Endothelial cell of umbilical vein (primary cell): ENCODE measurements at regions not wholly inside any gene's neighbourhood (a gene's known extent, or its start where the extent isn't known, plus 50 kb on each side); places are given as distances from the start of the nearest gene placed in this dataset.

Experiments
- BruUV-seq: library from RNA; stranded (reverse); fragments of 400-500 nt; replicated peaks from 2 replicates; lab custom pipeline; 2021; lab: Mats Ljungman, UMichigan
- CTCF ChIA-PET: fragments of 300-600, 350-600 bp; sonication (Branson Sonifier 250); formaldehyde crosslinking; loops from one replicate; lab custom pipeline; 2021; ENCODE audit warnings: antibody characterized with exemption, inconsistent platforms; lab: Charles Lee
- POLR2A ChIA-PET: fragments of 300-600, 350-600 bp; sonication (Branson Sonifier 250); formaldehyde crosslinking; loops from one replicate; lab custom pipeline; 2021; ENCODE audit warnings: antibody characterized with exemption, inconsistent platforms; lab: Charles Lee
- DNase-seq: peaks from one replicate; pipeline ENCODE4 v3.0.0-alpha.2; 2011; ENCODE audit warnings: low read depth, low spot score
- FAIRE-seq: peaks from 2 replicates; lab custom pipeline; 2011; peaks lifted over from hg19 to GRCh38; lab: Jason Lieb, UNC
- H2AFZ ChIP-seq: 2 replicates; pipeline ENCODE4 v1.6.0; 2012; ENCODE audit warnings: low read depth, low read length, control low read depth, inconsistent platforms
- H3K27ac ChIP-seq: 2 replicates; pipeline ENCODE4 v1.5.1; 2011; ENCODE audit warnings: low read depth, mild to moderate bottlenecking, control low read depth, low read length, moderate library complexity; ENCODE audit not compliant: insufficient read depth
- H3K27me3 ChIP-seq, 2 experiments: 2 replicates each; pipeline versions ENCODE4 v1.6.0 to v1.6.1; 2011; ENCODE audit warnings: low read length in 2 of 2, mixed read lengths in 1 of 2; ENCODE audit not compliant: control insufficient read depth in 2 of 2, insufficient read depth in 2 of 2
- H3K36me3 ChIP-seq, 2 experiments: 2 replicates in 1 of 2; 3 replicates in 1 of 2; pipeline ENCODE4 v1.5.1; 2011; ENCODE audit warnings: low read length in 2 of 2, mild to moderate bottlenecking in 1 of 2, moderate library complexity in 1 of 2; ENCODE audit not compliant: control insufficient read depth in 2 of 2, insufficient read depth in 2 of 2; ENCODE audit errors: extremely low read depth in 1 of 2
- H3K4me1 ChIP-seq: 3 replicates; pipeline ENCODE4 v1.5.1; 2011; ENCODE audit warnings: mild to moderate bottlenecking, low read length; ENCODE audit not compliant: control insufficient read depth, insufficient read depth; ENCODE audit errors: extremely low read depth
- H3K4me2 ChIP-seq: 2 replicates; pipeline ENCODE4 v1.6.1; 2011; ENCODE audit warnings: low read length, control low read depth, mixed read lengths; ENCODE audit not compliant: insufficient read depth
- H3K4me3 ChIP-seq, 3 experiments: fragments of 200-600 bp in 1 of 3; sonication (generic), shearing (Covaris generic) in 1 of 3; replicated peaks in 1 of 3; 2 replicates each; pipeline ENCODE4 v1.5.1; 2011 to 2016; ENCODE audit warnings: control low read depth in 3 of 3, low read length in 3 of 3, mild to moderate bottlenecking in 2 of 3, inconsistent platforms in 1 of 3, low read depth in 1 of 3, moderate library complexity in 1 of 3; ENCODE audit not compliant: insufficient read depth in 1 of 3
- H3K79me2 ChIP-seq: 2 replicates; pipeline ENCODE4 v1.6.0; 2012; ENCODE audit warnings: low read length, inconsistent platforms; ENCODE audit not compliant: control insufficient read depth, insufficient read depth
- H3K9ac ChIP-seq: replicated peaks from 2 replicates; pipeline ENCODE3; 2011; ENCODE audit warnings: low read length, control low read depth; ENCODE audit not compliant: insufficient read depth; ENCODE audit errors: extremely low read depth
- H3K9me1 ChIP-seq: replicated peaks from 3 replicates; pipeline ENCODE4 v1.6.0; 2011; ENCODE audit warnings: mild to moderate bottlenecking, low read length; ENCODE audit not compliant: control insufficient read depth, insufficient read depth; ENCODE audit errors: extremely low read depth
- H3K9me3 ChIP-seq: replicated peaks from 2 replicates; pipeline ENCODE4 v1.5.1; 2012; ENCODE audit warnings: low read length, inconsistent platforms; ENCODE audit not compliant: control insufficient read depth, insufficient read depth
- H4K20me1 ChIP-seq: replicated peaks from 2 replicates; pipeline ENCODE3; 2011; ENCODE audit warnings: mild to moderate bottlenecking, low read length; ENCODE audit not compliant: control insufficient read depth, insufficient read depth; ENCODE audit errors: extremely low read depth
- EZH2 ChIP-seq: IDR thresholded peaks from 2 replicates; pipeline ENCODE4 v1.6.1; 2012; ENCODE audit warnings: borderline replicate concordance, low read depth, mild to moderate bottlenecking, moderate library complexity, low read length, inconsistent platforms; ENCODE audit not compliant: severe bottlenecking
- FOS ChIP-seq: IDR thresholded peaks from 2 replicates; pipeline ENCODE4 v1.6.1; 2011; ENCODE audit warnings: mild to moderate bottlenecking, low read length, moderate library complexity, borderline replicate concordance; ENCODE audit not compliant: insufficient read depth
- GATA2 ChIP-seq: IDR thresholded peaks from 2 replicates; pipeline ENCODE4 v1.7.0; 2011; ENCODE audit warnings: low read depth, mild to moderate bottlenecking, moderate library complexity, mixed read lengths, low read length; ENCODE audit not compliant: insufficient read length, insufficient read depth
- JUN ChIP-seq: IDR thresholded peaks from 2 replicates; pipeline ENCODE4 v1.6.1; 2011; ENCODE audit warnings: borderline replicate concordance, low read depth; ENCODE audit not compliant: insufficient read length, insufficient read depth
- MYC ChIP-seq: IDR thresholded peaks from one replicate; pipeline ENCODE4 v1.6.1; 2011; ENCODE audit warnings: mild to moderate bottlenecking, low read depth, low read length
- POLR2A ChIP-seq: IDR thresholded peaks from 2 replicates; pipeline ENCODE4 v1.6.1; 2012; ENCODE audit warnings: low read depth, mild to moderate bottlenecking, control low read depth, low read length
- POLR2AphosphoS5 ChIP-seq: IDR thresholded peaks from 2 replicates; pipeline ENCODE4 v1.6.1; 2012; ENCODE audit warnings: low read depth, mild to moderate bottlenecking, control low read depth, low read length, moderate library complexity; ENCODE audit not compliant: insufficient read depth
- dilution Hi-C: fragments of 300-500 bp; cut with MboI; formaldehyde crosslinking; loops from one replicate; pipeline ENCODE4 v1.15.0; 2019; ENCODE audit warnings: low sequenced_read_pairs; ENCODE audit not compliant: extremely low pct_ligation_motif_present
- intact Hi-C: fragments of 100-400 bp; cut with micrococcal nuclease; formaldehyde crosslinking; loops from one replicate; pipeline ENCODE4 v1.10.0; 2022
- TF ChIP-seq, protein P1 (sequence below): IDR thresholded peaks from 2 replicates; pipeline ENCODE4 v1.6.1; 2011; ENCODE audit not compliant: insufficient read depth, insufficient read length
- TF ChIP-seq, protein P2 (sequence below), 2 donors: IDR thresholded peaks; 1 replicate in 1 of 2; 2 replicates in 1 of 2; pipeline ENCODE4 v1.5.1; 2011; ENCODE audit warnings: low read length in 2 of 2, mild to moderate bottlenecking in 2 of 2, moderate library complexity in 2 of 2, control low read depth in 1 of 2, inconsistent platforms in 1 of 2, low read depth in 1 of 2; ENCODE audit not compliant: insufficient read depth in 1 of 2; ENCODE audit errors: extremely low read depth in 1 of 2

- no peaks in the 10 kb centered on the region for H3K79me2 ChIP-seq
- no peak overlapping the region for H3K27ac ChIP-seq
- H3K9me1 ChIP-seq = no peaks in the 10 kb centered on the region
- POLR2A ChIA-PET = no interaction called here
- no peak overlapping the region for H3K9ac ChIP-seq
- dilution Hi-C loops = no loop called here
- no peaks in the 10 kb centered on the region for H3K4me1 ChIP-seq
- CTCF ChIA-PET = interaction anchor here (3.7 kb wide), 1 partner anchor 13 kb away, joined by 15 read pairs; no protein-coding TSS in a partner anchor
- TF ChIP-seq POLR2A (no peak), POLR2AphosphoS5 (no peak), GATA2 (no peak), EZH2 (no peak), FOS (no peak), MYC (no peak), JUN (no peak)
- TF ChIP-seq, protein P1, sequence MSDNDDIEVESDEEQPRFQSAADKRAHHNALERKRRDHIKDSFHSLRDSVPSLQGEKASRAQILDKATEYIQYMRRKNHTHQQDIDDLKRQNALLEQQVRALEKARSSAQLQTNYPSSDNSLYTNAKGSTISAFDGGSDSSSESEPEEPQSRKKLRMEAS = no peak
- TF ChIP-seq, protein P2, sequence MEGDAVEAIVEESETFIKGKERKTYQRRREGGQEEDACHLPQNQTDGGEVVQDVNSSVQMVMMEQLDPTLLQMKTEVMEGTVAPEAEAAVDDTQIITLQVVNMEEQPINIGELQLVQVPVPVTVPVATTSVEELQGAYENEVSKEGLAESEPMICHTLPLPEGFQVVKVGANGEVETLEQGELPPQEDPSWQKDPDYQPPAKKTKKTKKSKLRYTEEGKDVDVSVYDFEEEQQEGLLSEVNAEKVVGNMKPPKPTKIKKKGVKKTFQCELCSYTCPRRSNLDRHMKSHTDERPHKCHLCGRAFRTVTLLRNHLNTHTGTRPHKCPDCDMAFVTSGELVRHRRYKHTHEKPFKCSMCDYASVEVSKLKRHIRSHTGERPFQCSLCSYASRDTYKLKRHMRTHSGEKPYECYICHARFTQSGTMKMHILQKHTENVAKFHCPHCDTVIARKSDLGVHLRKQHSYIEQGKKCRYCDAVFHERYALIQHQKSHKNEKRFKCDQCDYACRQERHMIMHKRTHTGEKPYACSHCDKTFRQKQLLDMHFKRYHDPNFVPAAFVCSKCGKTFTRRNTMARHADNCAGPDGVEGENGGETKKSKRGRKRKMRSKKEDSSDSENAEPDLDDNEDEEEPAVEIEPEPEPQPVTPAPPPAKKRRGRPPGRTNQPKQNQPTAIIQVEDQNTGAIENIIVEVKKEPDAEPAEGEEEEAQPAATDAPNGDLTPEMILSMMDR (IDR thresholded peaks at IDR 0.05; ENCODE audit: extremely low read depth in 1 of 2, insufficient read depth in 1 of 2, low read depth in 1 of 2, low read length in 2 of 2) = no peak
- H3K36me3 ChIP-seq = no peaks in the 10 kb centered on the region
- H3K4me3 ChIP-seq = no peak overlapping the region
- no peak overlapping the region for H2AFZ ChIP-seq
- no peak overlapping the region for H3K4me2 ChIP-seq
- no TSS peak for BruUV-seq
- intact Hi-C loops = no loop called here
- H3K27me3 ChIP-seq = no peaks in the 10 kb centered on the region
- H3K9me3 ChIP-seq = no peaks in the 10 kb centered on the region
- FAIRE-seq (no peak), DNase-seq (no peak)
- no peaks in the 10 kb centered on the region for H4K20me1 ChIP-seq
Measured at GRCh38 chr1:36562181-36562685, 79.5 kb upstream of the CSF3R start.
